ENCODE measurements at regions not wholly inside any gene's neighbourhood (a gene's known extent, or its start where the extent isn't known, plus 50 kb on each side); places are given as distances from the start of the nearest gene placed in this dataset.
A peak's percentile ranks its signal among the peaks of the same experiment; 100 is the strongest.

DNA sequence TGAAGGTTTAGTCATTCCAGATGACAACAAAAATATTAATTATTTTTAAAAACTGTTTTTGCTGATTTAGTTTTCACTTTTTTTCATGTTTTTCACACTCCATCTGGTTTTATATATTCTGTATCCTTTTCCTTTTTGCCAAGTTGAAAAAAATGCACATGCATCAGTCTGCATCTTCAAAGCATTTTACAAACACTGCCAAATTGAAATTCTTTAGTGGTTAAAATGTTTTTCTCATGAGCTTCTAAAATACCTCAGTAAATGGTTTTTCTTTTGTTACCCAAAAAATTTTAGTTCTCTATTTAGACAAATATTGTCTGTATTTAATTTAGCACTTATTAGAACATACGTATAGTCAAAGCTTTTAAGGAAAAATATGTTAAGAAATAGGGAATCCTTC lies 386.9 kb upstream of the HSF2 start:
- H3K4me3 ChIP-seq (ENCODE audit: low read depth in 1 of 3, low read length in 3 of 3) = no peak overlapping the region
- H3K27me3 ChIP-seq (ENCODE audit: control insufficient read depth in 3 of 3, insufficient read depth in 3 of 3, low read length in 3 of 3) = no peaks in the 10 kb centered on the region
- 77 to 98% (median 88%) methylated on average over 1 of the region's 1 CpG for WGBS, 3 donors
- H3K9me3 ChIP-seq (ENCODE audit: control insufficient read depth in 2 of 2, insufficient read depth in 1 of 2, low read depth in 1 of 2, low read length in 1 of 2) = no peaks in the 10 kb centered on the region
- no peaks in the 10 kb centered on the region for H3K4me1 ChIP-seq (ENCODE audit: control insufficient read depth in 3 of 3, insufficient read depth in 2 of 3, low read depth in 1 of 3, low read length in 2 of 3)
- FAIRE-seq (peak; percentile 47), DNase-seq (no peak)
- no peak overlapping the region for H3K27ac ChIP-seq (ENCODE audit: low read depth in 1 of 3, low read length in 2 of 3)
- no peaks in the 10 kb centered on the region for H3K36me3 ChIP-seq (ENCODE audit: control insufficient read depth in 3 of 3, insufficient read depth in 2 of 3, low read depth in 1 of 3, low read length in 3 of 3)

DNA sequence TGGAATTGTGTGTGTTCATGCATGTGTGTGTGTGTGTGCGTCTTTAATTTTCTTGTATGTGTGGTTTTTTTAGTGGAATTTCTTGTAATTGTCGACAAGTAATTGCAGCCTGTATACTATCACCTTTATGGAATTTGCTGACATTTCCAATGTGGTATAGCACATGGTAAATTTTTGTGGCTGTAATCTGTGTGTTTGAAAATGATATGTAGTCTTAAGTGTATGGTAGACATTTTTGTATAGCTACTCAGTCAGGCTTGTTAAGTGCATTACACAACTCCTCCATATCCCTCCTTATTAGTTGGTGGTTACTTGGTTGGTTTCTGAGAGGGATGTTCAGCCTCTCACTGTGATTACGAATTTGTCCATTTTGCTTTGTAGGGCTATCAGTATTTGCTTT lies 384.5 kb upstream of the HSF2 start:
- DNase-seq (no peak), FAIRE-seq (no peak)
- WGBS, 3 donors = 83 to 88% (median 84%) methylated on average over 3 of the region's 3 CpGs
- Histone ChIP-seq H3K27me3 (ENCODE audit: control insufficient read depth in 3 of 3, insufficient read depth in 3 of 3, low read length in 3 of 3) (no peaks in the 10 kb centered on the region), H3K4me1 (ENCODE audit: control insufficient read depth in 3 of 3, insufficient read depth in 2 of 3, low read depth in 1 of 3, low read length in 2 of 3) (no peaks in the 10 kb centered on the region), H3K9me3 (ENCODE audit: control insufficient read depth in 2 of 2, insufficient read depth in 1 of 2, low read depth in 1 of 2, low read length in 1 of 2) (no peaks in the 10 kb centered on the region), H3K36me3 (ENCODE audit: control insufficient read depth in 3 of 3, insufficient read depth in 2 of 3, low read depth in 1 of 3, low read length in 3 of 3) (no peaks in the 10 kb centered on the region), H3K4me3 (ENCODE audit: low read depth in 1 of 3, low read length in 3 of 3) (no peak overlapping the region), H3K27ac (ENCODE audit: low read depth in 1 of 3, low read length in 2 of 3) (no peak overlapping the region)

DNA sequence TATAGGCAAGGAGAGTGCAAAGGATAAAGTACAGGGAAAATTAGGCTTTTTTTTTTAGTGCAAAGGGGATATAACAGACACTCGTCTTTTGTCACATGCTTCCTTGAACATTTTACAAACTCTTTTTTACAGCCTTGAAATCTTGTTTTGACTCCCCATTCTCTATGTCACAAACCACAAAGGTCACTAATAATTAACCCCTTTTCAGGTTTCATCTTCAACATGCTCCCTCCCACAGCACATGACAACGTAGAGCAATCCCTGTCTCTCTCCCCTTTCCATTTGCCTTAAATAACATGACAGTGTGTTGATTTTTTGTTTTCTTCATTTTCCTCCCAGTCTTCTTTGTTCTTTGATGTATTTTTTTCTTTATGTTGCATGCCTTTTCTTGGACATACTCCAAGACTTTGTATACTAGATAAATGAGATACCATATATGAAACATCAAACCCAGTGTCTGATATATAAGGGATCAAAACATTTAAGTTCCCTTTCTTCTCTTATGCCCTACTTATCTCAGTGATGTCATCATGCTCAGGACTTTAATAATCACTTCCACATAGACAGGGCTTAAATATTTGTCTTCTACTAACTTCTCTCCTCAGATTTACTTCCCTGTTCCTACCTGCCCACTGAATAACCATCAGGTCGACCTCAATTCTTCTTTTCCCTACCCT lies 378.7 kb upstream of the HSF2 start:
- H3K27me3 ChIP-seq (ENCODE audit: control insufficient read depth in 3 of 3, insufficient read depth in 3 of 3, low read length in 3 of 3) = no peaks in the 10 kb centered on the region
- no peak for FAIRE-seq

DNA sequence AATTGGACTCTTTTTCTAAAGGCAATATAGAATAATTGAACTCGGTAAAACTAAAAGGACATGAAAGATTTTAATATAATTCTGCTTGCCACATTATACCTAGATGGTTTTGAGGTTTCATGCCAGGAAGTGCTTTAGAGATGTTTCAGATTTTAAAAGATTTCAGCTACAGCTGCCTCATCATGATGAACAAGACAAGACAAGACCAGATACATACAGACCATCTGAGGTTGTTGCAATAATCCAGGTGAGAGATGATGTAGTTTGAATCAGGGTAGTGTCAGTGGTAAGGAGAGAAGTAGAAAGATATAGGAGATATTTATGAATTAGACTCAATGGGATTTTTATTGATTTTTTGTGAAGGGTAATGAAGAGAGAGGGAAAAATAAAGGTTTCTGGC lies 374.3 kb upstream of the HSF2 start:
- Histone ChIP-seq H3K36me3 (ENCODE audit: control insufficient read depth in 3 of 3, insufficient read depth in 2 of 3, low read depth in 1 of 3, low read length in 3 of 3) (no peaks in the 10 kb centered on the region), H3K4me1 (ENCODE audit: control insufficient read depth in 3 of 3, insufficient read depth in 2 of 3, low read depth in 1 of 3, low read length in 2 of 3) (no peaks in the 10 kb centered on the region), H3K27ac (ENCODE audit: low read depth in 1 of 3, low read length in 2 of 3) (no peak overlapping the region), H3K4me3 (ENCODE audit: low read depth in 1 of 3, low read length in 3 of 3) (no peak overlapping the region), H3K27me3 (ENCODE audit: control insufficient read depth in 3 of 3, insufficient read depth in 3 of 3, low read length in 3 of 3) (no peaks in the 10 kb centered on the region), H3K9me3 (ENCODE audit: control insufficient read depth in 2 of 2, insufficient read depth in 1 of 2, low read depth in 1 of 2, low read length in 1 of 2) (no peaks in the 10 kb centered on the region)
- WGBS, 3 donors = 80 to 89% (median 85%) methylated on average over 1 of the region's 1 CpG
- no peak for FAIRE-seq
- DNase-seq = no peak

More for the DNA sequence above, 378.7 kb upstream of the HSF2 start:
- WGBS, 3 donors = 49 to 59% (median 56%) methylated on average over 3 of the region's 3 CpGs
- Histone ChIP-seq H3K36me3 (ENCODE audit: control insufficient read depth in 3 of 3, insufficient read depth in 2 of 3, low read depth in 1 of 3, low read length in 3 of 3) (no peaks in the 10 kb centered on the region), H3K4me1 (ENCODE audit: control insufficient read depth in 3 of 3, insufficient read depth in 2 of 3, low read depth in 1 of 3, low read length in 2 of 3) (no peaks in the 10 kb centered on the region), H3K9me3 (ENCODE audit: control insufficient read depth in 2 of 2, insufficient read depth in 1 of 2, low read depth in 1 of 2, low read length in 1 of 2) (no peaks in the 10 kb centered on the region), H3K27ac (ENCODE audit: low read depth in 1 of 3, low read length in 2 of 3) (no peak overlapping the region), H3K4me3 (ENCODE audit: low read depth in 1 of 3, low read length in 3 of 3) (no peak overlapping the region)
- DNase-seq = no peak

DNA sequence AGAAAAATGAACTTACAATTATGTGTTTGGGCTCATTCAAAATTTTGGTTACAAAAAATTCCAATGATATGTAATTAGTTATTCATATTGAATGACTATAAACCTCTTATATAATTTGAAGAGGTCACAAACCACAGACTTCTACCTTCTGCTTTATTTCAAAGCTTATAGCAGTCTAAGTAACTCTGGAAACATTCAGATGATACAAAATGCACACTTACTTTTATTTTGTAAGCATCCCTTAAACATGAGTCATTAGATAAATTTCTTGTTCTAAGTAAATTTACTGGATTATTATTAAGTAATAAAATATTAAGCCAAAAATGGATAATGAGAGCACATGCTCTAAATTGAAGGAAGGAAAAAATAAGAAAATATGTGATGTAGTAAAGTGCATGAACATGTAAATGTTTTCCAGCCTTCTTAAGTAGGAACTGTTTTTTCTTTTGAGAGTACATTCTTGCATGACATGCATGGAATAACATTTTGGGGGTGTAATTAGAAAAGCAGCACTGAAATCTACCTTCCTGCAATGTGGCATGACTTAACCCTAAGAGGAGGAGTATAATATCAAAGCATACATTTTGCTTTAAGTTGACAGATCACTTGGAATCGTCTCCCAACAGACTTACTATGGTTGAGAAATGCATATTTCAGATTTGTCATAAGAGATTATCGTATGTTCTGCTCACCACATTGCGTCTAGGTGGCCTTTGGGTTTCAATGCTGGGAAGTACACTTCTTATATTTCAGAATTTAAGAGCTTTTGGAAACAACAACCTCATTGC lies 372.7 kb upstream of the HSF2 start:
- Histone ChIP-seq H3K27me3 (ENCODE audit: control insufficient read depth in 3 of 3, insufficient read depth in 3 of 3, low read length in 3 of 3) (no peaks in the 10 kb centered on the region), H3K36me3 (ENCODE audit: control insufficient read depth in 3 of 3, insufficient read depth in 2 of 3, low read depth in 1 of 3, low read length in 3 of 3) (no peaks in the 10 kb centered on the region), H3K4me1 (ENCODE audit: control insufficient read depth in 3 of 3, insufficient read depth in 2 of 3, low read depth in 1 of 3, low read length in 2 of 3) (no peaks in the 10 kb centered on the region), H3K27ac (ENCODE audit: low read depth in 1 of 3, low read length in 2 of 3) (no peak overlapping the region), H3K9me3 (ENCODE audit: control insufficient read depth in 2 of 2, insufficient read depth in 1 of 2, low read depth in 1 of 2, low read length in 1 of 2) (no peaks in the 10 kb centered on the region), H3K4me3 (ENCODE audit: low read depth in 1 of 3, low read length in 3 of 3) (no peak overlapping the region)
- DNase-seq (no peak), FAIRE-seq (no peak)
- 64 to 89% (median 75%) methylated on average over 3 of the region's 3 CpGs for WGBS, 3 donors

DNA sequence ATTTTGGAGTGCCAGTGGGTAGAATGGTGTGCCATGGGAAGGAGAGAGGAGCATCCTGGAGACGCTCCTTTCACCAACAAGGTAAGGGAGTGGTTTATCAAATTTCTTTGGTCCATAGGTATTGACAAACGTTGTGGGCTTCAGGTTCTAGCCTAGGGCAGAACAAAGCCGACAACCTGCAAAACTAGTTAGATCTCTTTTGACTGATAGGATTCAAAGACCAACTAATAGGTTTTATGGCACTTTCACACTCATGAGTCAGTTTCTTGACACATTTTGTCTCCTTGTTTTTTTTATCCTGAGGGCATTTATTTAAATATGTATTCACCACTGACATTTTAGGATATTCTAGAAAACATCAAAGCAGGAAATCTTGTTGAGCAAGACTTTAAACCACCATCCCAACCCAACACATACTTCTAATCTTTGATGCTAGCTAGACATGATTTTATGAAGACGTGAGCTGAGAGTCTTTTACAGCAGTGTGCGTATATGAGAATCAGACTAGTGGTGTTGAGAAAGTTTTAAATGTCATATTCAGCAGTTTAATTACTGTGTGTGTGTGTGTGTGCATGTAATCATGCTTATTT lies 370.4 kb upstream of the HSF2 start:
- DNase-seq = peak in 1 of 2 donors; percentile 39
- Histone ChIP-seq H3K27ac (ENCODE audit: low read depth in 1 of 3, low read length in 2 of 3) (no peak overlapping the region), H3K27me3 (ENCODE audit: control insufficient read depth in 3 of 3, insufficient read depth in 3 of 3, low read length in 3 of 3) (no peaks in the 10 kb centered on the region), H3K9me3 (ENCODE audit: control insufficient read depth in 2 of 2, insufficient read depth in 1 of 2, low read depth in 1 of 2, low read length in 1 of 2) (no peaks in the 10 kb centered on the region), H3K4me3 (ENCODE audit: low read depth in 1 of 3, low read length in 3 of 3) (no peak overlapping the region), H3K4me1 (ENCODE audit: control insufficient read depth in 3 of 3, insufficient read depth in 2 of 3, low read depth in 1 of 3, low read length in 2 of 3) (no peaks in the 10 kb centered on the region), H3K36me3 (ENCODE audit: control insufficient read depth in 3 of 3, insufficient read depth in 2 of 3, low read depth in 1 of 3, low read length in 3 of 3) (no peaks in the 10 kb centered on the region)
- no peak for FAIRE-seq
- WGBS, 3 donors = 48 to 67% (median 55%) methylated on average over 5 of the region's 5 CpGs

DNA sequence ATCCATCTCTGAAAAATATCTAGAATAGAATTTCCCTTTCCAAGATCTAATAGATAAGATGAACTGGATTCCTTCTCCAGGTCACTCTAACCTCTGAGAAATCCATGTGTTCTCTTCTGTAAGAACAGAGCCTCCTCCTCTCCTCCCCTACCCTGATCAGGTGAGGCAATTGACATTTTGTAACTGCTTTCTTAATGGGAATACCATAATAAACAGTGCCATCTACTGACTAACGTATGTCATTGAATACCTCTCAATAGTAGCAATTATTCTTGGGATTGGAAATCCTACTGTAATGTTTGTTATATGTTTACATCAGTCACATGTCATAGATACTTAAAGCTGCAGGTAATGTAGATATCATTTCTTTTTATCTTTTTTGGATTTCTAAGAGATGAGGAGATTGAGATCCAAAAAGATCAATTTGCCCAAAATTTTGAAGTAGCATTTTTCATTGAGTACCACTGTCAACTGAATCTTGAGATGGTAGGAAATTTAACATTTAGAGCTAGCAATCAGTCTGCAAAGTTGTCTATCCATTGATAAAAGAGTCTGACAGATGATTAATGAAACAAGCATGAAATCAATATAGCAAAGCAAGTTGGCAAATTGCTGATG lies 365.8 kb upstream of the HSF2 start:
- no peaks in the 10 kb centered on the region for H3K4me1 ChIP-seq (ENCODE audit: control insufficient read depth in 3 of 3, insufficient read depth in 2 of 3, low read depth in 1 of 3, low read length in 2 of 3)
- WGBS, 3 donors = 0 to 5% (median 0%) methylated on average over 1 of the region's 1 CpG
- H3K4me3 ChIP-seq (ENCODE audit: low read depth in 1 of 3, low read length in 3 of 3) = no peak overlapping the region
- DNase-seq = peak; percentile 64 to 70
- no peak for FAIRE-seq
- no peak overlapping the region for H3K27ac ChIP-seq (ENCODE audit: low read depth in 1 of 3, low read length in 2 of 3)
- no peaks in the 10 kb centered on the region for H3K27me3 ChIP-seq (ENCODE audit: control insufficient read depth in 3 of 3, insufficient read depth in 3 of 3, low read length in 3 of 3)
- no peaks in the 10 kb centered on the region for H3K36me3 ChIP-seq (ENCODE audit: control insufficient read depth in 3 of 3, insufficient read depth in 2 of 3, low read depth in 1 of 3, low read length in 3 of 3)
- H3K9me3 ChIP-seq (ENCODE audit: control insufficient read depth in 2 of 2, insufficient read depth in 1 of 2, low read depth in 1 of 2, low read length in 1 of 2) = no peaks in the 10 kb centered on the region

DNA sequence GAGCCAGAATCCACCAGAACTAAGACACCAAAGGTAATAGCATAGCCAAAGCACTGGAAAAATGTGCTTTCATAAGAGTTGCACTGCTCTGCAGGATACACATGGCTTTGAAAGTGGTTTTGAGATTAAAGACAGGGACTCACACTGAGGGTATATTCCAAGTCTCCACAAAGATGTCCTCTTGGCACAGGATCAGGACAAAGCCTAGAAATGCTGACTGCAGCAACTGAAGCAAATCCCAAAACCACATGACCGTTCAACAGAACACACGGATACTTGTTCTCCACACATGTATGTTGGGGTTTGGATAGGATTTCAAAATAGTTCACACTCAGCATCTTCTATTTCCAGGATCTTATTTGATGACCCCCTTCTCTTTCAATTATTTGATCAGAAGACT lies 364.3 kb upstream of the HSF2 start:
- FAIRE-seq = no peak

More for the DNA sequence above, 364.3 kb upstream of the HSF2 start:
- Histone ChIP-seq H3K4me3 (ENCODE audit: low read depth in 1 of 3, low read length in 3 of 3) (no peak overlapping the region), H3K27ac (ENCODE audit: low read depth in 1 of 3, low read length in 2 of 3) (no peak overlapping the region), H3K4me1 (ENCODE audit: control insufficient read depth in 3 of 3, insufficient read depth in 2 of 3, low read depth in 1 of 3, low read length in 2 of 3) (no peaks in the 10 kb centered on the region), H3K9me3 (ENCODE audit: control insufficient read depth in 2 of 2, insufficient read depth in 1 of 2, low read depth in 1 of 2, low read length in 1 of 2) (no peaks in the 10 kb centered on the region), H3K27me3 (ENCODE audit: control insufficient read depth in 3 of 3, insufficient read depth in 3 of 3, low read length in 3 of 3) (no peaks in the 10 kb centered on the region), H3K36me3 (ENCODE audit: control insufficient read depth in 3 of 3, insufficient read depth in 2 of 3, low read depth in 1 of 3, low read length in 3 of 3) (no peaks in the 10 kb centered on the region)
- DNase-seq = no peak
- 64 to 96% (median 90%) methylated on average over 2 of the region's 2 CpGs for WGBS, 3 donors

Measured in small intestine (tissue), 7 donors.